ENCODE measurements at regions not wholly inside any gene's neighbourhood (a gene's known extent, or its start where the extent isn't known, plus 50 kb on each side); places are given as distances from the start of the nearest gene placed in this dataset.

DNA sequence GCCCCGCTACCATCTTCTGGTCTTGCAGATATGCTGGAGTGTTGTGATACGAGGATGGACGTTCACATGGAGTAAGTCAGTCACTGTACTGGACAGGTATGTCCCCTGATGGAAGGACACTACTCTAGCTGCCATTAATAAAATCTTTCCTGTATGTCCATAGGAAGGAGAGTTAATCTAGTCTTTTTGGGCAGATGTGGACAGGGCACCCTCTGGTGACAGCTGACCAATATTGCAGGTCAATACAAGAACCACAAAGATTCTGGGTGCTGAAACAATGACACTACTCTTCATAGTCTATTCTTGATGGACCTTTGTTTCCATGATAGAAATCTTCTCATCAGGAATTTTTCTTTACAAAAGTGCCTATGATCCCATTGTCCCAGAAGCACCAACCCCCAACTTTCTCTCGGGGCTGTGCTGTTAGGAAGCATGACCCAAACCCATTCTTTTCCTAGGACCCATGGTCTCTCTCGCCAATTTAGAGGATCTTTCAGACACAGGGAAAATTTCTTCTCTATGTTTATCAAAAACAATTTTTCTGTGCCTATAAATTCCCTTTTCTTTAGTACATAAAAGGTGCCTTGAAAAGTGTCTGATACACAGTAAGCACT, 376.9 kb downstream of the DTWD2 start:
- DNase-seq (ENCODE audit: low read depth in 1 of 2, low spot score in 2 of 2), result no peak
- no peaks in the 10 kb centered on the region for H3K36me3 ChIP-seq
- H3K9me3 ChIP-seq (replicated peaks), result peaks cover 4% of the 10 kb centered on the region; the same call in 1 of the 2 replicates
- H3K27me3 ChIP-seq (replicated peaks), result no peaks in the 10 kb centered on the region
- no peaks in the 10 kb centered on the region for H3K4me1 ChIP-seq (replicated peaks)
- no peak overlapping the region for H3K4me3 ChIP-seq
- no peak overlapping the region for H3K27ac ChIP-seq

- DNase-seq (ENCODE audit: low read depth in 1 of 2, low spot score in 2 of 2), result no peak
- Histone ChIP-seq H3K27me3 (replicated peaks) (no peaks in the 10 kb centered on the region), H3K4me1 (replicated peaks) (no peaks in the 10 kb centered on the region), H3K36me3 (no peaks in the 10 kb centered on the region), H3K27ac (no peak overlapping the region), H3K9me3 (replicated peaks) (peaks cover 7% of the 10 kb centered on the region; the same call in 1 of the 2 replicates), H3K4me3 (no peak overlapping the region)
Observed at GRCh38 chr5:118606940-118607339, 381.4 kb downstream of the DTWD2 start.

DNA sequence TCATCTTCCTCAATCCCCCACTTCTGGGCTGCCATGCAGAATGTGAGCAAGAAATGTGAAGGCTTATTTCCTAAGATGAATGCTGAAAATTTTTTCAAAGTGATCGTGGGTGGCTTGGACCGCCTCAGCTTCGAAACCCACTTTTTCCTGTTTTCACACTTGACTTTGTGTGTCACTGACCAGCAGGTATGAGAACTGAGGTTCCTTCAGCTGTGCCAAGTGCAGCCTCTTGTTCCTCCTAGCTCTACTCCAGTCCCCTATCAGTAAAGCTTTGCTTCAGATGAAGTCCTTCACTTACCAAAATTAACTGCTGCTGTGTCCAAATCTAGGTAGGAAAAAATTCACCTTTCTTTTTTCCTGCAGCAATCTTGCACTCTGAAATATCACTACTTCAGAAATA, 382.6 kb downstream of the DTWD2 start:
- Histone ChIP-seq H3K36me3 (no peaks in the 10 kb centered on the region), H3K9me3 (replicated peaks) (peaks cover 7% of the 10 kb centered on the region; the same call in 1 of the 2 replicates), H3K4me1 (replicated peaks) (no peaks in the 10 kb centered on the region), H3K27ac (no peak overlapping the region), H3K4me3 (no peak overlapping the region), H3K27me3 (replicated peaks) (no peaks in the 10 kb centered on the region)
- DNase-seq (ENCODE audit: low read depth in 1 of 2, low spot score in 2 of 2), result no peak

DNA sequence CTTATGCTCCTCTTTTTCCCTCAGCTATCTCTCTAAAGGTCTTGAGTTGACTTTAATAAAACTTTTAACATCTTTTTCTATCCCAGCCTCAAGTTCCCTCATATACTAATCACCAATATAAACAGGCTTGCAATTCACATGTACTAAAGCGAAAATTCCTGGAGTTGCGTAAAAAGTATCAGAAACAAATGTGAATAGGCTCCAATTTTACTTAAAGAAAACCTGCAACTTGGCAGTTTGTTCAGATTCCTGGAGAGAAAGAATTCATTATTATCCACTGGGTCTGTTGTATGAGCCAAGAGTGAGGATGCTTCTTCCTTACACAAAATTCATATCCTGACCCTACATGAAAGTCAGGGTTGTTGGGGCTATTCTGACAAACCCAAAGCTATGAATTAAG, 384.2 kb downstream of the DTWD2 start:
- H3K4me1 ChIP-seq (replicated peaks), result no peaks in the 10 kb centered on the region
- no peaks in the 10 kb centered on the region for H3K36me3 ChIP-seq
- peaks cover 4% of the 10 kb centered on the region; the same call in 1 of the 2 replicates for H3K9me3 ChIP-seq (replicated peaks)
- H3K4me3 ChIP-seq, result no peak overlapping the region
- H3K27me3 ChIP-seq (replicated peaks), result no peaks in the 10 kb centered on the region
- H3K27ac ChIP-seq, result no peak overlapping the region
- DNase-seq (ENCODE audit: low read depth in 1 of 2, low spot score in 2 of 2), result no peak

DNA sequence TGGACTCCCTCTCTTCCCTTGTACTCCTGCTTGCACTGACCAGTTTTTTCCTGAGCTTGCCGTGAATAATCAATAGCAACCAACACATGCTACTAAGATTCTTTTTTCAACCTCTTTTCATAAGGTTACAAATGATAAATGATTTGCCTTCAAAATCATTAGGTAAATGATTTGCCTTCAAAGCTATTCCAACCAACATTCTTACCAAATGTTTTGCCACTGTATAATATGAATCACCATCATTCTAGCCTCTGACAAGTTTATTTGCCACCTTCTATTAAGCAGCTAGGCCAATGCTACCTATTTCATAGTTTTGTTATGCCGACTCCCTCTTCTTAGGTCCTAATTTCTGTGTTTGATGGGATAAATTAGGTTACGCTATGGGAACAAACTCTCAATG, 385.1 kb downstream of the DTWD2 start:
- no peaks in the 10 kb centered on the region for H3K27me3 ChIP-seq (replicated peaks)
- no peak overlapping the region for H3K4me3 ChIP-seq
- no peaks in the 10 kb centered on the region for H3K36me3 ChIP-seq
- no peak overlapping the region for H3K27ac ChIP-seq
- DNase-seq (ENCODE audit: low read depth in 1 of 2, low spot score in 2 of 2), result no peak
- H3K9me3 ChIP-seq (replicated peaks), result peaks cover 3% of the 10 kb centered on the region; the same call in 1 of the 2 replicates
- no peaks in the 10 kb centered on the region for H3K4me1 ChIP-seq (replicated peaks)

- Histone ChIP-seq H3K4me1 (replicated peaks) (no peaks in the 10 kb centered on the region), H3K4me3 (no peak overlapping the region), H3K27me3 (replicated peaks) (no peaks in the 10 kb centered on the region), H3K36me3 (no peaks in the 10 kb centered on the region), H3K9me3 (replicated peaks) (peaks cover 4% of the 10 kb centered on the region; the same call in 1 of the 2 replicates), H3K27ac (no peak overlapping the region)
- DNase-seq (ENCODE audit: low read depth in 1 of 2, low spot score in 2 of 2), result no peak
Observed at GRCh38 chr5:118598311-118598710, 390.0 kb downstream of the DTWD2 start.

GRCh38 chr5:118597543-118597942, 390.8 kb downstream of the DTWD2 start:
- Histone ChIP-seq H3K9me3 (replicated peaks) (peaks cover 4% of the 10 kb centered on the region; the same call in 1 of the 2 replicates), H3K36me3 (no peaks in the 10 kb centered on the region), H3K4me3 (no peak overlapping the region), H3K27me3 (replicated peaks) (no peaks in the 10 kb centered on the region), H3K4me1 (replicated peaks) (no peaks in the 10 kb centered on the region), H3K27ac (no peak overlapping the region)
- no peak for DNase-seq (ENCODE audit: low read depth in 1 of 2, low spot score in 2 of 2)

GRCh38 chr5:118596255-118596654, 392.1 kb downstream of the DTWD2 start:
- Histone ChIP-seq H3K4me1 (replicated peaks) (no peaks in the 10 kb centered on the region), H3K27ac (no peak overlapping the region), H3K9me3 (replicated peaks) (peaks cover 4% of the 10 kb centered on the region; the same call in 1 of the 2 replicates), H3K27me3 (replicated peaks) (no peaks in the 10 kb centered on the region), H3K36me3 (no peaks in the 10 kb centered on the region), H3K4me3 (no peak overlapping the region)
- no peak for DNase-seq (ENCODE audit: low read depth in 1 of 2, low spot score in 2 of 2)

DNA sequence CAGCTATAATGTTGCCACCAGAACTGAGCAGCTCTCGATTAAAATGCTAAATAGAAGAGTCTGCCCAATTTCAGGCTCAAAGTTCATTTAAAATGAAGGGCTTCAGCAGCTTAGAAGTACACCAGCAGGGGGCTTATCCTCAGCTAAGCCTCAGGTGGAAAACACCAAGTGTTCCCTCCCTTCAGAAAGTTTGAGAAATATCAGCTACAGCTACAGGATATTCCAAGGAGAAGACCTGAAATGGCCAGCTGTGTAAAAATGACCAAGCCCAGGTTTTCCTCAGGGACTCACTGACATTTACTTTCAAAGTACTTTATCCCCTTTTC, 395.4 kb downstream of the DTWD2 start:
- Histone ChIP-seq H3K27me3 (replicated peaks) (no peaks in the 10 kb centered on the region), H3K9me3 (replicated peaks) (peaks cover 4% of the 10 kb centered on the region; the same call in 1 of the 2 replicates), H3K27ac (no peak overlapping the region), H3K4me1 (replicated peaks) (no peaks in the 10 kb centered on the region), H3K4me3 (no peak overlapping the region), H3K36me3 (no peaks in the 10 kb centered on the region)
- no peak for DNase-seq (ENCODE audit: low read depth in 1 of 2, low spot score in 2 of 2)

GRCh38 chr5:118592229-118593002, 395.9 kb downstream of the DTWD2 start:
- Histone ChIP-seq H3K27me3 (replicated peaks) (no peaks in the 10 kb centered on the region), H3K4me3 (no peak overlapping the region), H3K36me3 (no peaks in the 10 kb centered on the region), H3K4me1 (replicated peaks) (no peaks in the 10 kb centered on the region), H3K9me3 (replicated peaks) (peaks cover 4% of the 10 kb centered on the region; the same call in 1 of the 2 replicates), H3K27ac (no peak overlapping the region)
- DNase-seq (ENCODE audit: low read depth in 1 of 2, low spot score in 2 of 2), result no peak

GRCh38 chr5:118590806-118591205, 397.5 kb downstream of the DTWD2 start:
- DNase-seq (ENCODE audit: low read depth in 1 of 2, low spot score in 2 of 2), result no peak
- no peak overlapping the region for H3K4me3 ChIP-seq

DNA sequence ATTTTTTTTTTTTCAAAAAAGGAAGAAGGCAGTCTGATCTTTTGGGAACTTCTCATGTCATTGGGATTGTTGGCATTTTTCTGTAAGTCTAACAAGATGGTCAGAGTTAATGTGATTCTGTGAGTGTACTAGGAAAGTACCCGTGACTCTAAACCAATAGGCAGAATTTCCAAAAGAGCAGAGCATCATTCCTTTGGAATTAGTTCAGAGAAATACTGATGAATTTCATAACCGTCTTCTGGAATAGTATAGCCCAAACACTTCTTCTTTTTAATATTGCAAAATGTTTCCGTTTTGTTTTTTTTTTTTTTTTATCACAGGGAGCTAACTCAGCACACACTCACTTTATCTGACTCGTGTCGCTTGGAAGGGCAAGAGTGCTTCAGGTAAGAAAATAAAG, 407.4 kb downstream of the DTWD2 start:
- H3K36me3 ChIP-seq, result no peaks in the 10 kb centered on the region
- H3K4me3 ChIP-seq, result no peak overlapping the region
- H3K27ac ChIP-seq, result no peak overlapping the region
- DNase-seq (ENCODE audit: low read depth in 1 of 2, low spot score in 2 of 2), result no peak
- no peaks in the 10 kb centered on the region for H3K27me3 ChIP-seq (replicated peaks)
- no peaks in the 10 kb centered on the region for H3K4me1 ChIP-seq (replicated peaks)
- H3K9me3 ChIP-seq (replicated peaks), result no peaks in the 10 kb centered on the region; the same call in 1 of the 2 replicates

More at GRCh38 chr5:118590806-118591205, 397.5 kb downstream of the DTWD2 start:
- H3K4me1 ChIP-seq (replicated peaks), result no peaks in the 10 kb centered on the region
- no peaks in the 10 kb centered on the region for H3K9me3 ChIP-seq (replicated peaks)
- H3K27me3 ChIP-seq (replicated peaks), result no peaks in the 10 kb centered on the region
- H3K36me3 ChIP-seq, result no peaks in the 10 kb centered on the region
- no peak overlapping the region for H3K27ac ChIP-seq

GRCh38 chr5:118578093-118578492, 410.3 kb downstream of the DTWD2 start:
- H3K27ac ChIP-seq, result no peak overlapping the region
- H3K27me3 ChIP-seq (replicated peaks), result no peaks in the 10 kb centered on the region
- DNase-seq (ENCODE audit: low read depth in 1 of 2, low spot score in 2 of 2), result no peak
- H3K36me3 ChIP-seq, result no peaks in the 10 kb centered on the region
- H3K4me3 ChIP-seq, result no peak overlapping the region
- H3K4me1 ChIP-seq (replicated peaks), result no peaks in the 10 kb centered on the region
- H3K9me3 ChIP-seq (replicated peaks), result no peaks in the 10 kb centered on the region; the same call in none of the 2 replicates

DNA sequence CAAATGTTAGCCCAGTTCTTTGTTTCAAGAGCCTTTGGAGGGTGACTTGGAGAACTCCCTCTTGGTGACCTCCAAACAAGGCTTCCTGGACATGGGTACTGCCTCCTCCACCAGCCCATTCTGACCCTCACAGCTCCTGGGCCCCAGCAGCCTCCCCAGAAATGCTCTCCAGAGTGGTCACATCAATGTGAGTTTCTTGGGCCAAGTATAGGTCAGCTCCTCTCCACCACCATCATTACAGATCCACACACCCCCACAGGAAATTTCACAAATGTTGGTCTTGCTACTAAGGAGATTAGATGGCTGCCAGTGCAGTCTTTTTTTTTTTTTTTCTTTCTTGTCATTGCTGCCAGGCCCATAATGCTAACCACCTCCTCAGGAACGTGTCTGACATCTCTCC, 410.7 kb downstream of the DTWD2 start:
- no peaks in the 10 kb centered on the region for H3K36me3 ChIP-seq
- no peaks in the 10 kb centered on the region for H3K27me3 ChIP-seq (replicated peaks)
- H3K9me3 ChIP-seq (replicated peaks), result no peaks in the 10 kb centered on the region; the same call in none of the 2 replicates
- DNase-seq (ENCODE audit: low read depth in 1 of 2, low spot score in 2 of 2), result no peak
- H3K4me1 ChIP-seq (replicated peaks), result no peaks in the 10 kb centered on the region
- no peak overlapping the region for H3K4me3 ChIP-seq
- H3K27ac ChIP-seq, result no peak overlapping the region

Measured in SJSA1 (cell line).